ENCODE measurements at regions not wholly inside any gene's neighbourhood (a gene's known extent, or its start where the extent isn't known, plus 50 kb on each side); places are given as distances from the start of the nearest gene placed in this dataset.

DNA sequence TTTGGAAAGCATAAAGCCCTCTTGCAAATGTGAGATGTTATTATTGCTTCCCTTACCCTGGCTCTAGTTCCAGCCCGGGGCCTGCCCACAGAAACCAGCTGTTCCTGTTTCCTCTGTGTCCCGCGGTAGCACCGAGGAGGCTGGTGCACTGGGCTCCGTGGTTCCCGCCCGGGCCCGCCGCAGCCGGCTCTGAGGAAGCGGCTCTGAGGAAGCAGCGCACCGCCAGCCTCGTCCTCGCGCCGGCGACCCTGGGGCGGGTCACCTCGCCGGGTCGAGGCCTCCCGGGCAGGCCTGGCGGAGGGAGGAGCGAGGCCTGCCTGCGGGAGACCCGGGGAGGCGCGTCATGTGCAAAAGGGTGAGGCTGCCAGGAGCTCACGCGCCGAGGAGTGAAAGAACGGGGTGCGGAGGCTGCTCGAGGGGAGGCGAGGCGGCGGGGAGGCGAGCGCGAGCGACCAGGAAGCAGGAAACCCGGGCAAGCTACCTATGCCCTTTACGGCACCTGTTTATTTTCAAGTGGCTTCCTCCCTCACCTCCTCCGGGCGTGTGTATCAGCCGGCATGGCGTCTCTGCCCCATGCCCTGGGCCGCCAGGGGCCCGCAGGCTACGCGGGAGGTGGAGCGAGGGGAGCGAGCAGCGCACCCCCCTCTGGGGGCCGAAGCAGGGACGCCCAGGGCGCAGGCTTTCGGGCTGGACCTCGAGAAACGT, 61.3 kb upstream of the MEGF10 start:
- peak overlapping the region; percentile 77 for H3K27ac Mint-ChIP-seq
- H3K9me3 Mint-ChIP-seq: peaks cover 5% of the 10 kb centered on the region
- peak overlapping the region; percentile 60 for H3K4me3 Mint-ChIP-seq
- no peaks in the 10 kb centered on the region for H3K27me3 Mint-ChIP-seq
- peak; percentile 74 for DNase-seq
- H3K36me3 Mint-ChIP-seq (ENCODE audit: low read depth): no peaks in the 10 kb centered on the region
- peaks cover 14% of the 10 kb centered on the region for H3K4me1 Mint-ChIP-seq (ENCODE audit: low read depth)

DNA sequence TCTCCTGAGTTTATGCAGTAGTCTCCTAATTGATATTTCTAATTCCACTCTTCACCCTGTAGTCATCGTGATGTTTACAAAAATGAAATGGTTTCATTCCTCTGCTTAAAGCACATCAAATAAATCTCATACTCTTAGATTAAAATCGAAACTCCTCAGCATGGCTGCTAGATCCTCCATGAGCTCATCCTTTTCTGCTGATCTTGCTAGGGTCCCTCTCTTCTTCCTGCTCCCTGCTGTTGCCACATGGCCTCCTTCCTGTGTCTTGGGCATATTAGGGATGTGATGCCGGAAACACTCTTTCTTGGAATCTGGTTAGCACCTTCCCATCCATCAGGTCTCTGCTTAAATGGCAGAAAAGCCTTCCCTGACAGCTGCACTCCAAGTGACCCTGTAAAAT, 59.5 kb upstream of the MEGF10 start:
- Mint-ChIP-seq H3K4me1 (ENCODE audit: low read depth) (peaks cover 14% of the 10 kb centered on the region), H3K27ac (no peak overlapping the region), H3K27me3 (no peaks in the 10 kb centered on the region), H3K4me3 (no peak overlapping the region), H3K36me3 (ENCODE audit: low read depth) (no peaks in the 10 kb centered on the region), H3K9me3 (peaks cover 5% of the 10 kb centered on the region)
- DNase-seq: no peak

DNA sequence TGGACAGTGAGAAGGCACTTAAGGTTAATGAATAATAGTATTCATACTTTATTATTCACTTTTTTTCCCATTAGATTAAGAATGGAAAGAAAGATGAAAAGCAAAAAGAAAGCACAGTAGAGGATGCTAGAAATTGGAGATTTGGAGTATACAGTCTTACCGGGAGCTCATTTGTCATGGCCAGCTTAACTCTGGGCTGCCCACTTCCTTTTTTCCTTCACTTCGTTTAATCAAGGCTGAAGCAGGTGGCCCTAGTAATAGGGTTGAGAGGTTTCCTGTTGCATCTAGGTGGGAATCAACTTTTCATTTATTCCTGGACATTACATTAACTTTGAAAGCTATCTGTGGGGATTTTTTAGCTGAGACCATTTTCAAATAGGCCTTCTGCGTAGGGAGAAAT, 57.0 kb upstream of the MEGF10 start:
- DNase-seq: no peak
- Mint-ChIP-seq H3K4me3 (no peak overlapping the region), H3K4me1 (ENCODE audit: low read depth) (peaks cover 13% of the 10 kb centered on the region), H3K36me3 (ENCODE audit: low read depth) (no peaks in the 10 kb centered on the region), H3K9me3 (no peaks in the 10 kb centered on the region), H3K27ac (no peak overlapping the region), H3K27me3 (no peaks in the 10 kb centered on the region)

DNA sequence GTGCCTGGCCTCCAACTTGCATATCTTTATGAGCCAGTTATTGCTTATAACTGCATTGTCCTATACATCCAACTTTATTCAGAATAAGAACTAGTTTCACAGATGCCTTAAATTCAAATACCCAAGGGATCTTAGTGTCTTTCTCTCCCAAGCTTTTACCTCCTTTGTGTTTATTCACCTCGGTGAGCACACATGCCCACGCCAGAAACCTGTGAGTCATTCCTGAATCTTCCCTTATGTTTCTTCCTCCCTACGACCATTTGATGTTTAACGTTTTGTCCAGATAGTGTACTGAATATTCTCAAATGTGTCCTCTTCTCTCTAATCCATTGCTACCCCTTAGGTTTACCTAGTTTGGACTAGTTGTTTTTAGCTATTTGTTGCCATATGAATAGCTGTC, 55.5 kb upstream of the MEGF10 start:
- Mint-ChIP-seq H3K9me3 (no peaks in the 10 kb centered on the region), H3K27me3 (no peaks in the 10 kb centered on the region), H3K36me3 (ENCODE audit: low read depth) (no peaks in the 10 kb centered on the region), H3K27ac (no peak overlapping the region), H3K4me1 (ENCODE audit: low read depth) (peaks cover 4% of the 10 kb centered on the region), H3K4me3 (no peak overlapping the region)
- no peak for DNase-seq

DNA sequence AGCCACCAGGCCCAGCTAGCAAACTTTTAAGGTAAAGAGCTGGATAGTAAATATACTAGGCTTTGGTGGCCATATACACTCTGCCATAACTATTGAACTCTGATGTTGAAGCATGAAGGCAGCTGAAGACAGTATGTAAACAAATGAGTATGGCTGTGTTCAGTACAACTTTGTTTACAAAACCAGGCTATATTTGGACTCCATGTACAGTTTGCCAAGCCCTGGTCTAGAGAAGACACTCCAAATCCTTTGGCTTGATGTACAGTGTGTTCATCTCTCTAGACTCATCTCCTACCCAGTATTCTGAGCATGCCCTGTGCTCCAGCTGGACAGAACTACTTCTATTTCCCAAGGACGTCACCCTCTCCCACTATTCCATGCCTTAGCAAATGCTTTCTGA, 54.3 kb upstream of the MEGF10 start:
- H3K36me3 Mint-ChIP-seq (ENCODE audit: low read depth): no peaks in the 10 kb centered on the region
- H3K27ac Mint-ChIP-seq: no peak overlapping the region
- H3K9me3 Mint-ChIP-seq: no peaks in the 10 kb centered on the region
- H3K4me3 Mint-ChIP-seq: no peak overlapping the region
- H3K4me1 Mint-ChIP-seq (ENCODE audit: low read depth): no peaks in the 10 kb centered on the region
- DNase-seq: no peak
- peaks cover under 1% of the 10 kb centered on the region for H3K27me3 Mint-ChIP-seq

Measured in activated T-cell treated with anti-CD3 and anti-CD28 coated beads, Interleukin-2, amount 50 U/mL, for 24 hours (primary cell).